ENCODE measurements at regions not wholly inside any gene's neighbourhood (a gene's known extent, or its start where the extent isn't known, plus 50 kb on each side); places are given as distances from the start of the nearest gene placed in this dataset.

DNA sequence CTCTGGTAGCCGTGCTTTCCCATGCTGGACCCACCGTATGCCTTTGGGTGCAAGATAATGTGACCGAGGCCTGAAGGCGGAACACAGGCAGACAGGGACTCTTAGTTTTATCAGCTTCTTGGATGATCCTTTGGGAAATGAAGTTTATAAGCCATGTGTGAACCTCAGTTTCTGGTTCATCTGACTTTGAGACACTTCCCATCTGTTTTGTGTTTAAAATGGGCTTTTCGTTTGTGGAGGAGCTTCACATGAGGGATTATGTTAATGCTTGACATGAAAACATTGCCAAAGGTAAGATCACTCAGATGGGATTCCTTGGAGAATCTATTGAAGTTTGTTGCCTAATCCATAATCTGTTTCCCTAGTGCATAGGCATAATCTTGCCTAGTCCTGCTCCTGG lies 249.8 kb upstream of the LYZL1 start:
- no peak for TF ChIP-seq POLR2A (IDR thresholded peaks at IDR 0.05)
- TF ChIP-seq, protein P1, sequence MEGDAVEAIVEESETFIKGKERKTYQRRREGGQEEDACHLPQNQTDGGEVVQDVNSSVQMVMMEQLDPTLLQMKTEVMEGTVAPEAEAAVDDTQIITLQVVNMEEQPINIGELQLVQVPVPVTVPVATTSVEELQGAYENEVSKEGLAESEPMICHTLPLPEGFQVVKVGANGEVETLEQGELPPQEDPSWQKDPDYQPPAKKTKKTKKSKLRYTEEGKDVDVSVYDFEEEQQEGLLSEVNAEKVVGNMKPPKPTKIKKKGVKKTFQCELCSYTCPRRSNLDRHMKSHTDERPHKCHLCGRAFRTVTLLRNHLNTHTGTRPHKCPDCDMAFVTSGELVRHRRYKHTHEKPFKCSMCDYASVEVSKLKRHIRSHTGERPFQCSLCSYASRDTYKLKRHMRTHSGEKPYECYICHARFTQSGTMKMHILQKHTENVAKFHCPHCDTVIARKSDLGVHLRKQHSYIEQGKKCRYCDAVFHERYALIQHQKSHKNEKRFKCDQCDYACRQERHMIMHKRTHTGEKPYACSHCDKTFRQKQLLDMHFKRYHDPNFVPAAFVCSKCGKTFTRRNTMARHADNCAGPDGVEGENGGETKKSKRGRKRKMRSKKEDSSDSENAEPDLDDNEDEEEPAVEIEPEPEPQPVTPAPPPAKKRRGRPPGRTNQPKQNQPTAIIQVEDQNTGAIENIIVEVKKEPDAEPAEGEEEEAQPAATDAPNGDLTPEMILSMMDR (IDR thresholded peaks at IDR 0.05): no peak

Data from heart left ventricle (tissue), 13 donors.